ENCODE measurements at regions not wholly inside any gene's neighbourhood (a gene's known extent, or its start where the extent isn't known, plus 50 kb on each side); places are given as distances from the start of the nearest gene placed in this dataset.

- TF ChIP-seq EZH2 (IDR thresholded peaks at IDR 0.05; ENCODE audit: borderline replicate concordance, low read depth, low read length, severe bottlenecking): no peak
- TF ChIP-seq CTCF (IDR thresholded peaks at IDR 0.05; ENCODE audit: borderline replicate concordance, extremely low read depth, low read length, poor library complexity, severe bottlenecking): no peak
- H3K27me3 ChIP-seq (ENCODE audit: insufficient read depth, low read length, poor library complexity): no peaks in the 10 kb centered on the region
- no peak overlapping the region for H3K4me2 ChIP-seq (ENCODE audit: insufficient read depth, low read length)
- H3K79me2 ChIP-seq (ENCODE audit: insufficient read depth, low read length): no peaks in the 10 kb centered on the region
- no peaks in the 10 kb centered on the region for H3K9me3 ChIP-seq (ENCODE audit: insufficient read depth, low read length, severe bottlenecking)
- no peak overlapping the region for H3K4me3 ChIP-seq (ENCODE audit: low read depth in 1 of 2, low read length in 2 of 2)
- ATAC-seq (ENCODE audit: insufficient read depth, low read depth) (no peak), DNase-seq (no peak)
- H3K27ac ChIP-seq (ENCODE audit: low read length): no peak overlapping the region
- H3K4me1 ChIP-seq (ENCODE audit: insufficient read depth, low read length): no peaks in the 10 kb centered on the region
- no peaks in the 10 kb centered on the region for H3K36me3 ChIP-seq (ENCODE audit: insufficient read depth, low read length)
- H2AFZ ChIP-seq (ENCODE audit: low read depth, low read length): no peak overlapping the region
- no peaks in the 10 kb centered on the region for H4K20me1 ChIP-seq (ENCODE audit: insufficient read depth, low read length)
- no peak overlapping the region for H3K9ac ChIP-seq (ENCODE audit: low read depth, low read length)
Observed at GRCh38 chr10:81008726-81009125, 471.0 kb downstream of the SH2D4B start.

GRCh38 chr10:81009296-81009695 is 471.6 kb downstream of the SH2D4B start:
- TF ChIP-seq CTCF (IDR thresholded peaks at IDR 0.05; ENCODE audit: borderline replicate concordance, extremely low read depth, low read length, poor library complexity, severe bottlenecking) (no peak), EZH2 (IDR thresholded peaks at IDR 0.05; ENCODE audit: borderline replicate concordance, low read depth, low read length, severe bottlenecking) (no peak)
- Histone ChIP-seq H3K79me2 (ENCODE audit: insufficient read depth, low read length) (no peaks in the 10 kb centered on the region), H4K20me1 (ENCODE audit: insufficient read depth, low read length) (no peaks in the 10 kb centered on the region), H3K36me3 (ENCODE audit: insufficient read depth, low read length) (no peaks in the 10 kb centered on the region), H3K9me3 (ENCODE audit: insufficient read depth, low read length, severe bottlenecking) (no peaks in the 10 kb centered on the region), H3K27me3 (ENCODE audit: insufficient read depth, low read length, poor library complexity) (no peaks in the 10 kb centered on the region), H3K4me2 (ENCODE audit: insufficient read depth, low read length) (no peak overlapping the region), H3K4me3 (ENCODE audit: low read depth in 1 of 2, low read length in 2 of 2) (no peak overlapping the region), H3K27ac (ENCODE audit: low read length) (no peak overlapping the region), H3K4me1 (ENCODE audit: insufficient read depth, low read length) (no peaks in the 10 kb centered on the region), H2AFZ (ENCODE audit: low read depth, low read length) (no peak overlapping the region), H3K9ac (ENCODE audit: low read depth, low read length) (no peak overlapping the region)
- DNase-seq (no peak), ATAC-seq (ENCODE audit: insufficient read depth, low read depth) (no peak)

- Histone ChIP-seq H3K4me2 (ENCODE audit: insufficient read depth, low read length) (no peak overlapping the region), H3K36me3 (ENCODE audit: insufficient read depth, low read length) (no peaks in the 10 kb centered on the region), H3K27ac (ENCODE audit: low read length) (no peak overlapping the region), H3K27me3 (ENCODE audit: insufficient read depth, low read length, poor library complexity) (no peaks in the 10 kb centered on the region), H3K4me1 (ENCODE audit: insufficient read depth, low read length) (no peaks in the 10 kb centered on the region), H4K20me1 (ENCODE audit: insufficient read depth, low read length) (no peaks in the 10 kb centered on the region), H3K4me3 (ENCODE audit: low read depth in 1 of 2, low read length in 2 of 2) (no peak overlapping the region), H3K79me2 (ENCODE audit: insufficient read depth, low read length) (no peaks in the 10 kb centered on the region), H3K9me3 (ENCODE audit: insufficient read depth, low read length, severe bottlenecking) (no peaks in the 10 kb centered on the region), H3K9ac (ENCODE audit: low read depth, low read length) (no peak overlapping the region), H2AFZ (ENCODE audit: low read depth, low read length) (no peak overlapping the region)
- TF ChIP-seq CTCF (IDR thresholded peaks at IDR 0.05; ENCODE audit: borderline replicate concordance, extremely low read depth, low read length, poor library complexity, severe bottlenecking) (no peak), EZH2 (IDR thresholded peaks at IDR 0.05; ENCODE audit: borderline replicate concordance, low read depth, low read length, severe bottlenecking) (no peak)
- DNase-seq: no peak
- no peak for ATAC-seq (ENCODE audit: insufficient read depth, low read depth)
Observed at GRCh38 chr10:81013771-81014170, 476.1 kb downstream of the SH2D4B start.
